ENCODE measurements at regions not wholly inside any gene's neighbourhood (a gene's known extent, or its start where the extent isn't known, plus 50 kb on each side); places are given as distances from the start of the nearest gene placed in this dataset.
"Not testable (repeated sequence)": the region's sequence is repeated elsewhere in the genome, so short reads cannot be mapped to it uniquely, and the experiment has no call there.

- POLR2A ChIA-PET, result no interaction called here
Observed at GRCh38 chrX:45447995-45448394, 247.3 kb upstream of the DIPK2B start.

GRCh38 chrX:45447331-45447730 is 246.7 kb upstream of the DIPK2B start:
- H3K27ac Mint-ChIP-seq, result no peak overlapping the region
- DNase-seq, result no peak
- H3K4me3 Mint-ChIP-seq, result no peak overlapping the region
- no peaks in the 10 kb centered on the region for H3K36me3 Mint-ChIP-seq
- H3K9me3 Mint-ChIP-seq, result no peaks in the 10 kb centered on the region
- peaks cover 4% of the 10 kb centered on the region for H3K27me3 Mint-ChIP-seq
- ATAC-seq (ENCODE audit: low read depth), result no peak
- H3K4me1 Mint-ChIP-seq, result no peaks in the 10 kb centered on the region
- POLR2A ChIA-PET, result no interaction called here

More at GRCh38 chrX:45447995-45448394, 247.3 kb upstream of the DIPK2B start:
- Mint-ChIP-seq H3K27ac (no peak overlapping the region), H3K4me1 (no peaks in the 10 kb centered on the region), H3K4me3 (no peak overlapping the region), H3K27me3 (peaks cover 4% of the 10 kb centered on the region), H3K36me3 (no peaks in the 10 kb centered on the region), H3K9me3 (no peaks in the 10 kb centered on the region)
- no peak for DNase-seq
- no peak for ATAC-seq (ENCODE audit: low read depth)

GRCh38 chrX:45445745-45446412 is 245.2 kb upstream of the DIPK2B start:
- no peak for DNase-seq
- no peaks in the 10 kb centered on the region for H3K4me1 Mint-ChIP-seq
- peaks cover 2% of the 10 kb centered on the region for H3K27me3 Mint-ChIP-seq
- POLR2A ChIA-PET, result no interaction called here
- no peak for ATAC-seq (ENCODE audit: low read depth)
- no peaks in the 10 kb centered on the region for H3K36me3 Mint-ChIP-seq
- H3K4me3 Mint-ChIP-seq, result no peak overlapping the region
- H3K27ac Mint-ChIP-seq, result no peak overlapping the region
- no peaks in the 10 kb centered on the region for H3K9me3 Mint-ChIP-seq

- no peak for ATAC-seq (ENCODE audit: low read depth)
- Mint-ChIP-seq H3K36me3 (no peaks in the 10 kb centered on the region), H3K27ac (no peak overlapping the region), H3K27me3 (peaks cover 3% of the 10 kb centered on the region), H3K9me3 (no peaks in the 10 kb centered on the region), H3K4me1 (no peaks in the 10 kb centered on the region), H3K4me3 (no peak overlapping the region)
- POLR2A ChIA-PET, result no interaction called here
- DNase-seq, result no peak
Observed at GRCh38 chrX:45437186-45437585, 236.5 kb upstream of the DIPK2B start.

- no peak for ATAC-seq (ENCODE audit: low read depth)
- H3K9me3 Mint-ChIP-seq, result no peaks in the 10 kb centered on the region
- H3K36me3 Mint-ChIP-seq, result no peaks in the 10 kb centered on the region
- H3K27me3 Mint-ChIP-seq, result peaks cover 3% of the 10 kb centered on the region
- H3K4me1 Mint-ChIP-seq, result no peaks in the 10 kb centered on the region
- POLR2A ChIA-PET, result no interaction called here
- H3K27ac Mint-ChIP-seq, result no peak overlapping the region
- DNase-seq, result no peak
- H3K4me3 Mint-ChIP-seq, result no peak overlapping the region
Observed at GRCh38 chrX:45435481-45435880, 234.8 kb upstream of the DIPK2B start.

GRCh38 chrX:45434231-45434630 is 233.6 kb upstream of the DIPK2B start:
- no peak overlapping the region for H3K4me3 Mint-ChIP-seq
- no peak for ATAC-seq (ENCODE audit: low read depth)
- DNase-seq, result no peak
- no peaks in the 10 kb centered on the region for H3K9me3 Mint-ChIP-seq
- no peak overlapping the region for H3K27ac Mint-ChIP-seq
- H3K4me1 Mint-ChIP-seq, result no peaks in the 10 kb centered on the region
- no peaks in the 10 kb centered on the region for H3K36me3 Mint-ChIP-seq
- peaks cover 3% of the 10 kb centered on the region for H3K27me3 Mint-ChIP-seq
- POLR2A ChIA-PET, result no interaction called here

GRCh38 chrX:45428831-45429230 is 228.2 kb upstream of the DIPK2B start:
- no peak for ATAC-seq (ENCODE audit: low read depth)

GRCh38 chrX:45424326-45424725 is 223.7 kb upstream of the DIPK2B start:
- peaks cover 5% of the 10 kb centered on the region for H3K27me3 Mint-ChIP-seq
- POLR2A ChIA-PET, result no interaction called here
- no peak for DNase-seq
- H3K27ac Mint-ChIP-seq, result no peak overlapping the region
- no peaks in the 10 kb centered on the region for H3K4me1 Mint-ChIP-seq
- no peak overlapping the region for H3K4me3 Mint-ChIP-seq
- ATAC-seq (ENCODE audit: low read depth), result no peak
- H3K36me3 Mint-ChIP-seq, result no peaks in the 10 kb centered on the region
- H3K9me3 Mint-ChIP-seq, result peaks cover 1% of the 10 kb centered on the region

More at GRCh38 chrX:45428831-45429230, 228.2 kb upstream of the DIPK2B start:
- Mint-ChIP-seq H3K4me1 (no peaks in the 10 kb centered on the region), H3K9me3 (peaks cover 1% of the 10 kb centered on the region), H3K4me3 (no peak overlapping the region), H3K27ac (no peak overlapping the region), H3K27me3 (peaks cover 5% of the 10 kb centered on the region), H3K36me3 (no peaks in the 10 kb centered on the region)
- DNase-seq, result no peak
- POLR2A ChIA-PET, result no interaction called here

GRCh38 chrX:45422216-45422925 is 221.7 kb upstream of the DIPK2B start:
- peaks cover 11% of the 10 kb centered on the region for H3K27me3 Mint-ChIP-seq

GRCh38 chrX:45421806-45422205 is 221.1 kb upstream of the DIPK2B start:
- Mint-ChIP-seq H3K27me3 (peaks cover 13% of the 10 kb centered on the region), H3K9me3 (peaks cover 2% of the 10 kb centered on the region), H3K4me3 (no peak overlapping the region), H3K4me1 (no peaks in the 10 kb centered on the region), H3K27ac (no peak overlapping the region), H3K36me3 (no peaks in the 10 kb centered on the region)
- ATAC-seq (ENCODE audit: low read depth) (no peak), DNase-seq (no peak)
- POLR2A ChIA-PET, result no interaction called here

More at GRCh38 chrX:45422216-45422925, 221.7 kb upstream of the DIPK2B start:
- H3K27ac Mint-ChIP-seq, result no peak overlapping the region
- no peaks in the 10 kb centered on the region for H3K4me1 Mint-ChIP-seq
- H3K9me3 Mint-ChIP-seq, result peaks cover 2% of the 10 kb centered on the region
- ATAC-seq (ENCODE audit: low read depth) (no peak), DNase-seq (no peak)
- H3K4me3 Mint-ChIP-seq, result no peak overlapping the region
- POLR2A ChIA-PET, result no interaction called here
- no peaks in the 10 kb centered on the region for H3K36me3 Mint-ChIP-seq

- POLR2A ChIA-PET, result no interaction called here
Observed at GRCh38 chrX:45404206-45404605, 203.5 kb upstream of the DIPK2B start.

GRCh38 chrX:45401923-45402322 is 201.2 kb upstream of the DIPK2B start:
- POLR2A ChIA-PET, result no interaction called here
- H3K27ac Mint-ChIP-seq, result no peak overlapping the region
- H3K36me3 Mint-ChIP-seq, result no peaks in the 10 kb centered on the region
- no peaks in the 10 kb centered on the region for H3K27me3 Mint-ChIP-seq
- no peak overlapping the region for H3K4me3 Mint-ChIP-seq
- peaks cover 5% of the 10 kb centered on the region for H3K4me1 Mint-ChIP-seq
- DNase-seq, result no peak
- ATAC-seq (ENCODE audit: low read depth), result no peak
- peaks cover 4% of the 10 kb centered on the region for H3K9me3 Mint-ChIP-seq

More at GRCh38 chrX:45404206-45404605, 203.5 kb upstream of the DIPK2B start:
- DNase-seq, result no peak
- Mint-ChIP-seq H3K9me3 (peaks cover 6% of the 10 kb centered on the region), H3K27me3 (no peaks in the 10 kb centered on the region), H3K4me3 (no peak overlapping the region), H3K4me1 (peaks cover 5% of the 10 kb centered on the region), H3K36me3 (no peaks in the 10 kb centered on the region), H3K27ac (no peak overlapping the region)
- no peak for ATAC-seq (ENCODE audit: low read depth)

- H3K4me3 Mint-ChIP-seq; POLR2A ChIA-PET; H3K27me3 Mint-ChIP-seq; H3K9me3 Mint-ChIP-seq; DNase-seq; H3K4me1 Mint-ChIP-seq; ATAC-seq (ENCODE audit: low read depth); H3K36me3 Mint-ChIP-seq; H3K27ac Mint-ChIP-seq: not testable (repeated sequence)
Observed at GRCh38 chrX:45400951-45401725, 200.5 kb upstream of the DIPK2B start.
